ENCODE measurements at regions not wholly inside any gene's neighbourhood (a gene's known extent, or its start where the extent isn't known, plus 50 kb on each side); places are given as distances from the start of the nearest gene placed in this dataset.

- TF ChIP-seq RFX5 (IDR thresholded peaks at IDR 0.05; ENCODE audit: low read length) (no peak), TAF1 (IDR thresholded peaks at IDR 0.05; ENCODE audit: borderline replicate concordance, low read depth, low read length) (no peak), JUND (IDR thresholded peaks at IDR 0.05) (no peak), GATA2 (CRISPR knock-in tag; IDR thresholded peaks at IDR 0.05) (no peak), POLR2AphosphoS5 (IDR thresholded peaks at IDR 0.05; ENCODE audit: low read depth, low read length) (no peak), EZH2phosphoT487 (IDR thresholded peaks at IDR 0.05; ENCODE audit: borderline replicate concordance, low read depth) (no peak), CHD2 (IDR thresholded peaks at IDR 0.05; ENCODE audit: low read length, partially characterized antibody) (no peak), RAD21 (IDR thresholded peaks at IDR 0.05; ENCODE audit: low read length) (no peak), FOXM1 (IDR thresholded peaks at IDR 0.05; ENCODE audit: low read depth) (no peak), SMC3 (IDR thresholded peaks at IDR 0.05; ENCODE audit: low read depth, low read length) (no peak), EP300 (IDR thresholded peaks at IDR 0.05; ENCODE audit: borderline replicate concordance in 1 of 2, low read depth in 1 of 2, low read length in 1 of 2) (no peak)
- TF ChIP-seq, protein P1, sequence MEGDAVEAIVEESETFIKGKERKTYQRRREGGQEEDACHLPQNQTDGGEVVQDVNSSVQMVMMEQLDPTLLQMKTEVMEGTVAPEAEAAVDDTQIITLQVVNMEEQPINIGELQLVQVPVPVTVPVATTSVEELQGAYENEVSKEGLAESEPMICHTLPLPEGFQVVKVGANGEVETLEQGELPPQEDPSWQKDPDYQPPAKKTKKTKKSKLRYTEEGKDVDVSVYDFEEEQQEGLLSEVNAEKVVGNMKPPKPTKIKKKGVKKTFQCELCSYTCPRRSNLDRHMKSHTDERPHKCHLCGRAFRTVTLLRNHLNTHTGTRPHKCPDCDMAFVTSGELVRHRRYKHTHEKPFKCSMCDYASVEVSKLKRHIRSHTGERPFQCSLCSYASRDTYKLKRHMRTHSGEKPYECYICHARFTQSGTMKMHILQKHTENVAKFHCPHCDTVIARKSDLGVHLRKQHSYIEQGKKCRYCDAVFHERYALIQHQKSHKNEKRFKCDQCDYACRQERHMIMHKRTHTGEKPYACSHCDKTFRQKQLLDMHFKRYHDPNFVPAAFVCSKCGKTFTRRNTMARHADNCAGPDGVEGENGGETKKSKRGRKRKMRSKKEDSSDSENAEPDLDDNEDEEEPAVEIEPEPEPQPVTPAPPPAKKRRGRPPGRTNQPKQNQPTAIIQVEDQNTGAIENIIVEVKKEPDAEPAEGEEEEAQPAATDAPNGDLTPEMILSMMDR (IDR thresholded peaks at IDR 0.05): no peak
- TF ChIP-seq, protein P2, sequence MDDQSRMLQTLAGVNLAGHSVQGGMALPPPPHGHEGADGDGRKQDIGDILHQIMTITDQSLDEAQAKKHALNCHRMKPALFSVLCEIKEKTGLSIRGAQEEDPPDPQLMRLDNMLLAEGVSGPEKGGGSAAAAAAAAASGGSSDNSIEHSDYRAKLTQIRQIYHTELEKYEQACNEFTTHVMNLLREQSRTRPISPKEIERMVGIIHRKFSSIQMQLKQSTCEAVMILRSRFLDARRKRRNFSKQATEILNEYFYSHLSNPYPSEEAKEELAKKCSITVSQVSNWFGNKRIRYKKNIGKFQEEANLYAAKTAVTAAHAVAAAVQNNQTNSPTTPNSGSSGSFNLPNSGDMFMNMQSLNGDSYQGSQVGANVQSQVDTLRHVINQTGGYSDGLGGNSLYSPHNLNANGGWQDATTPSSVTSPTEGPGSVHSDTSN (IDR thresholded peaks at IDR 0.05): no peak
- TF ChIP-seq, protein P3, sequence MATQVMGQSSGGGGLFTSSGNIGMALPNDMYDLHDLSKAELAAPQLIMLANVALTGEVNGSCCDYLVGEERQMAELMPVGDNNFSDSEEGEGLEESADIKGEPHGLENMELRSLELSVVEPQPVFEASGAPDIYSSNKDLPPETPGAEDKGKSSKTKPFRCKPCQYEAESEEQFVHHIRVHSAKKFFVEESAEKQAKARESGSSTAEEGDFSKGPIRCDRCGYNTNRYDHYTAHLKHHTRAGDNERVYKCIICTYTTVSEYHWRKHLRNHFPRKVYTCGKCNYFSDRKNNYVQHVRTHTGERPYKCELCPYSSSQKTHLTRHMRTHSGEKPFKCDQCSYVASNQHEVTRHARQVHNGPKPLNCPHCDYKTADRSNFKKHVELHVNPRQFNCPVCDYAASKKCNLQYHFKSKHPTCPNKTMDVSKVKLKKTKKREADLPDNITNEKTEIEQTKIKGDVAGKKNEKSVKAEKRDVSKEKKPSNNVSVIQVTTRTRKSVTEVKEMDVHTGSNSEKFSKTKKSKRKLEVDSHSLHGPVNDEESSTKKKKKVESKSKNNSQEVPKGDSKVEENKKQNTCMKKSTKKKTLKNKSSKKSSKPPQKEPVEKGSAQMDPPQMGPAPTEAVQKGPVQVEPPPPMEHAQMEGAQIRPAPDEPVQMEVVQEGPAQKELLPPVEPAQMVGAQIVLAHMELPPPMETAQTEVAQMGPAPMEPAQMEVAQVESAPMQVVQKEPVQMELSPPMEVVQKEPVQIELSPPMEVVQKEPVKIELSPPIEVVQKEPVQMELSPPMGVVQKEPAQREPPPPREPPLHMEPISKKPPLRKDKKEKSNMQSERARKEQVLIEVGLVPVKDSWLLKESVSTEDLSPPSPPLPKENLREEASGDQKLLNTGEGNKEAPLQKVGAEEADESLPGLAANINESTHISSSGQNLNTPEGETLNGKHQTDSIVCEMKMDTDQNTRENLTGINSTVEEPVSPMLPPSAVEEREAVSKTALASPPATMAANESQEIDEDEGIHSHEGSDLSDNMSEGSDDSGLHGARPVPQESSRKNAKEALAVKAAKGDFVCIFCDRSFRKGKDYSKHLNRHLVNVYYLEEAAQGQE (IDR thresholded peaks at IDR 0.05; ENCODE audit: low read depth, low read length): no peak
Measured at GRCh38 chr9:99354104-99354503, 132.0 kb downstream of the SEC61B start.
